ENCODE measurements at regions not wholly inside any gene's neighbourhood (a gene's known extent, or its start where the extent isn't known, plus 50 kb on each side); places are given as distances from the start of the nearest gene placed in this dataset. TPM values are rescaled to one million over a fixed set of nuclear protein-coding genes. Genes with fewer than 3 reads are reported as not detected.

DNA sequence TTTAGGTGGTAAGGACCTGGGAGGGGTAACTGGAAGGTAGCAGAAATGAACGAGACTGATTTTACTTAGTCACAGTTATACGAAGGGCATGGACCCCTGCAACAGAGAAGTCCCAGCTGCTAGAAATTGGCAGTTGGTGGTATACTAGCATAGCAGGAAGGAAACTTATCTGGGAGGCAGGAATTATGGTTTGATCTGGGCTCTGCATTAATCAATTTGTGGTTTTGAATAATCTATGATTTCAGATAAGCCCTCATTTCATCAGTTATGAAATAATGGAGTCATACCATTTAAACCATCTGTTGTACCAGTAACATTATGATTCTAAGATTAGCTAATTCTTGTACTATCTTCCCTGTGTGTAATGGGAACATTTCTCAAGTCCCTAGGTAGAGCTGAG is 54.0 kb upstream of the TMEM229A start:
- Histone ChIP-seq H3K9me3 (ENCODE audit: control insufficient read depth in 4 of 4, insufficient read depth in 3 of 4, low read length in 3 of 4) (no peaks in the 10 kb centered on the region), H3K27me3 (ENCODE audit: control insufficient read depth in 3 of 3, insufficient read depth in 3 of 3, low read length in 2 of 3) (no peaks in the 10 kb centered on the region), H3K27ac (ENCODE audit: low read depth in 1 of 2, low read length in 1 of 2) (no peak overlapping the region), H3K36me3 (ENCODE audit: control insufficient read depth in 4 of 4, insufficient read depth in 4 of 4, low read length in 4 of 4) (no peaks in the 10 kb centered on the region), H3K4me1 (ENCODE audit: control insufficient read depth in 5 of 5, insufficient read depth in 5 of 5, low read length in 5 of 5) (peaks cover 0 to 28% (median 6%) of the 10 kb centered on the region in 5 donors), H3K9ac (ENCODE audit: insufficient read depth in 1 of 2, low read length in 2 of 2) (no peak overlapping the region), H3K4me3 (no peak overlapping the region)
- TF ChIP-seq, protein P1, sequence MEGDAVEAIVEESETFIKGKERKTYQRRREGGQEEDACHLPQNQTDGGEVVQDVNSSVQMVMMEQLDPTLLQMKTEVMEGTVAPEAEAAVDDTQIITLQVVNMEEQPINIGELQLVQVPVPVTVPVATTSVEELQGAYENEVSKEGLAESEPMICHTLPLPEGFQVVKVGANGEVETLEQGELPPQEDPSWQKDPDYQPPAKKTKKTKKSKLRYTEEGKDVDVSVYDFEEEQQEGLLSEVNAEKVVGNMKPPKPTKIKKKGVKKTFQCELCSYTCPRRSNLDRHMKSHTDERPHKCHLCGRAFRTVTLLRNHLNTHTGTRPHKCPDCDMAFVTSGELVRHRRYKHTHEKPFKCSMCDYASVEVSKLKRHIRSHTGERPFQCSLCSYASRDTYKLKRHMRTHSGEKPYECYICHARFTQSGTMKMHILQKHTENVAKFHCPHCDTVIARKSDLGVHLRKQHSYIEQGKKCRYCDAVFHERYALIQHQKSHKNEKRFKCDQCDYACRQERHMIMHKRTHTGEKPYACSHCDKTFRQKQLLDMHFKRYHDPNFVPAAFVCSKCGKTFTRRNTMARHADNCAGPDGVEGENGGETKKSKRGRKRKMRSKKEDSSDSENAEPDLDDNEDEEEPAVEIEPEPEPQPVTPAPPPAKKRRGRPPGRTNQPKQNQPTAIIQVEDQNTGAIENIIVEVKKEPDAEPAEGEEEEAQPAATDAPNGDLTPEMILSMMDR (IDR thresholded peaks at IDR 0.05; ENCODE audit: control extremely low read depth, extremely low read depth), result no peak
- ATAC-seq (ENCODE audit: insufficient read depth, low FRiP score), result no peak
- peak in 2 of 3 donors; percentile 22 to 26 for DNase-seq
- WGBS, 2 donors, result 54% methylated on average over 2 of the region's 2 CpGs

DNA sequence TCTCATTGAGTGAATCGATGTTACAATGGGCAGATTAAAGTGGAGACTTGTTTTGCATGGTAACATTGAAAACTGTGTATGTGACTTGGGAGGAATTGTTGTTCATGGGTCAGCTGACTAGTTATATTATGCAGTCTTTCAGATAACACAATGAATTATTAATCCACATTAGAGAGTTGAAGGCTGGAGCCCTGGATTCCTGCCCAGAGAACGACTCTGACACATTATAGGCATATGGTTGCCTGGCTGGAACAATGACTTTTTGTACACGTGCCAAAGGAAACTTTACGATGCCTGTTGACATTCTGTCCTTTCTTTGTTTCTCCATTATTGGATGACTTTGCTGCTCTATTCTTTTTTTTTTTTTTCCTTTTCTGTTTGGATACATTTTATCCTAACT is 52.3 kb upstream of the TMEM229A start:
- Histone ChIP-seq H3K27ac (ENCODE audit: low read depth in 1 of 2, low read length in 1 of 2) (no peak overlapping the region), H3K9ac (ENCODE audit: insufficient read depth in 1 of 2, low read length in 2 of 2) (no peak overlapping the region), H3K4me3 (no peak overlapping the region), H3K27me3 (ENCODE audit: control insufficient read depth in 3 of 3, insufficient read depth in 3 of 3, low read length in 2 of 3) (no peaks in the 10 kb centered on the region), H3K36me3 (ENCODE audit: control insufficient read depth in 4 of 4, insufficient read depth in 4 of 4, low read length in 4 of 4) (no peaks in the 10 kb centered on the region), H3K4me1 (ENCODE audit: control insufficient read depth in 5 of 5, insufficient read depth in 5 of 5, low read length in 5 of 5) (peaks cover 0 to 28% (median 6%) of the 10 kb centered on the region in 5 donors), H3K9me3 (ENCODE audit: control insufficient read depth in 4 of 4, insufficient read depth in 3 of 4, low read length in 3 of 4) (no peaks in the 10 kb centered on the region)
- TF ChIP-seq, protein P1 (IDR thresholded peaks at IDR 0.05; ENCODE audit: control extremely low read depth, extremely low read depth), result no peak
- no peak for ATAC-seq (ENCODE audit: insufficient read depth, low FRiP score)
- peak; percentile 89 to 98 (median 97) for DNase-seq
- WGBS, 2 donors, result 31 to 59% methylated on average over 4 of the region's 4 CpGs

DNA sequence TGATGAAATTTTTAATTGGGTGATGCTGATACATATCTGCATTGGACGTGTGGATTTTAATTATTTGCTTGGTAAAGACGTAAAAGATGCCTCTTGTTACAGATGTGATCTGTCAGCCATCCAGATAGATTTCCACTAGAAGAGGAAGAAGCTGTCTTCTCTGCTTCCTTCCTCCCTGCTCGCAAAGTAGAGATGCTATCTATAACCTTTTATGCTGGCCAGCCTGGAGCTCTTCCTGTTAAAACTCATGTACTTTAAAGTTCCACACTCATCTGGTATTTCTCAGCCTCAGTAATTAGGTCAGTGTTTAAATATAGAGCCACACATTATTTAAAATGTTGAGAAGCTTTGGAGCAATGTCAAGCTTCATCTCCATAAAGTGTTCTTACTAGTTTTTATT is 51.2 kb upstream of the TMEM229A start:
- Histone ChIP-seq H3K4me1 (ENCODE audit: control insufficient read depth in 5 of 5, insufficient read depth in 5 of 5, low read length in 5 of 5) (peaks cover 0 to 28% (median 6%) of the 10 kb centered on the region in 5 donors), H3K36me3 (ENCODE audit: control insufficient read depth in 4 of 4, insufficient read depth in 4 of 4, low read length in 4 of 4) (no peaks in the 10 kb centered on the region), H3K9me3 (ENCODE audit: control insufficient read depth in 4 of 4, insufficient read depth in 3 of 4, low read length in 3 of 4) (no peaks in the 10 kb centered on the region), H3K9ac (ENCODE audit: insufficient read depth in 1 of 2, low read length in 2 of 2) (no peak overlapping the region), H3K27me3 (ENCODE audit: control insufficient read depth in 3 of 3, insufficient read depth in 3 of 3, low read length in 2 of 3) (no peaks in the 10 kb centered on the region), H3K27ac (ENCODE audit: low read depth in 1 of 2, low read length in 1 of 2) (no peak overlapping the region), H3K4me3 (no peak overlapping the region)
- ATAC-seq (ENCODE audit: insufficient read depth, low FRiP score) (no peak), DNase-seq (peak; percentile 31 to 90 (median 84))
- WGBS, 2 donors, result 16 to 21% methylated on average over 3 of the region's 3 CpGs
- TF ChIP-seq, protein P1 (IDR thresholded peaks at IDR 0.05; ENCODE audit: control extremely low read depth, extremely low read depth), result no peak

Small RNA genes in the stretch of these regions (small RNA-seq; reads per million reads assigned to genes)
- gene RNU6-102P (ENCODE audit: low replicate concordance), result not detected
